ENCODE measurements at regions not wholly inside any gene's neighbourhood (a gene's known extent, or its start where the extent isn't known, plus 50 kb on each side); places are given as distances from the start of the nearest gene placed in this dataset.

GRCh38 chr7:130990178-130990832, 256.3 kb upstream of the KLF14 start (continued):
- TF ChIP-seq ZNF512 (CRISPR knock-in tag; IDR thresholded peaks at IDR 0.05; ENCODE audit: borderline replicate concordance), result no peak
- TF ChIP-seq EMX1 (CRISPR knock-in tag; IDR thresholded peaks at IDR 0.05), result no peak
- no peak for TF ChIP-seq IRF1 (CRISPR knock-in tag; IDR thresholded peaks at IDR 0.05)
- no peak for TF ChIP-seq JUN (CRISPR knock-in tag; IDR thresholded peaks at IDR 0.05)
- no peak for TF ChIP-seq MYBL2 (CRISPR knock-in tag; IDR thresholded peaks at IDR 0.05)
- no peak for TF ChIP-seq ZNF416 (CRISPR knock-in tag; IDR thresholded peaks at IDR 0.05)
- TF ChIP-seq ZNF317 (CRISPR knock-in tag; IDR thresholded peaks at IDR 0.05; ENCODE audit: borderline replicate concordance, low read depth), result no peak
- no peak for TF ChIP-seq GABPB1 (CRISPR knock-in tag; IDR thresholded peaks at IDR 0.05)
- no peak for TF ChIP-seq TEAD4 (CRISPR knock-in tag; IDR thresholded peaks at IDR 0.05)
- TF ChIP-seq ZBTB21 (CRISPR knock-in tag; IDR thresholded peaks at IDR 0.05; ENCODE audit: borderline replicate concordance), result no peak
- TF ChIP-seq ZNF281 (CRISPR knock-in tag; IDR thresholded peaks at IDR 0.05), result no peak

GRCh38 chr7:130993671-130994365, 259.8 kb upstream of the KLF14 start:
- ATAC-seq (peak; percentile 36; the same call in 1 of the 2 replicates), DNase-seq (ENCODE audit: low spot score) (no peak)
- ChIA-PET POLR2A (interaction anchor here (0.7 kb wide), 1 partner anchor 858 kb away, joined by 8 read pairs; no protein-coding TSS in a partner anchor), CTCF (interaction anchor here (2.0 kb wide), 1 partner anchor 97 kb away, joined by 14 read pairs; no protein-coding TSS in a partner anchor)
- H3K9me3 Mint-ChIP-seq, result no peaks in the 10 kb centered on the region
- 0 out of 2 replicates have a peak, but pooled peaks cover 3% of the 10 kb centered on the region for H3K36me3 Mint-ChIP-seq
- no peaks in the 10 kb centered on the region for H3K27me3 Mint-ChIP-seq (ENCODE audit: low read depth)
- peak overlapping the region; percentile 71; the same call in 1 of the 2 replicates for H3K27ac Mint-ChIP-seq
- H3K4me3 Mint-ChIP-seq, result no peak overlapping the region
- peaks cover 15% of the 10 kb centered on the region for H3K4me1 Mint-ChIP-seq
- TF ChIP-seq OVOL2 (CRISPR knock-in tag; IDR thresholded peaks at IDR 0.05; ENCODE audit: borderline replicate concordance) (no peak), JAZF1 (CRISPR knock-in tag; IDR thresholded peaks at IDR 0.05) (no peak), ARID4B (CRISPR knock-in tag; IDR thresholded peaks at IDR 0.05; ENCODE audit: borderline replicate concordance) (no peak), ESRRA (CRISPR knock-in tag; IDR thresholded peaks at IDR 0.05; ENCODE audit: borderline replicate concordance) (no peak), ZNF317 (CRISPR knock-in tag; IDR thresholded peaks at IDR 0.05; ENCODE audit: borderline replicate concordance, low read depth) (no peak), ZNF512 (CRISPR knock-in tag; IDR thresholded peaks at IDR 0.05; ENCODE audit: borderline replicate concordance) (no peak), FOXK1 (CRISPR knock-in tag; IDR thresholded peaks at IDR 0.05) (no peak), ATF3 (CRISPR knock-in tag; conservative IDR thresholded peaks at IDR 0.05) (no peak), ZNF425 (CRISPR knock-in tag; conservative IDR thresholded peaks at IDR 0.05) (no peak), ZMAT4 (CRISPR knock-in tag; IDR thresholded peaks at IDR 0.05) (no peak), ETV6 (CRISPR knock-in tag; IDR thresholded peaks at IDR 0.05) (no peak)

Data from WTC11 (cell line).